ENCODE measurements at regions not wholly inside any gene's neighbourhood (a gene's known extent, or its start where the extent isn't known, plus 50 kb on each side); places are given as distances from the start of the nearest gene placed in this dataset.

- no peak overlapping the region for H3K27ac ChIP-seq
- no peak for TF ChIP-seq CTCF (conservative IDR thresholded peaks at IDR 0.05)
These were observed 77.3 kb downstream of the EDN1 start for GRCh38 chr6:12367412-12367811.

- H3K27ac ChIP-seq: no peak overlapping the region
- no peak for TF ChIP-seq ZFX (IDR thresholded peaks at IDR 0.05)
- TF ChIP-seq CTCF (conservative IDR thresholded peaks at IDR 0.05): no peak
These were observed 79.2 kb downstream of the EDN1 start for GRCh38 chr6:12369355-12369754.

- H3K27ac ChIP-seq: no peak overlapping the region
- TF ChIP-seq CTCF (conservative IDR thresholded peaks at IDR 0.05) (no peak), ZFX (IDR thresholded peaks at IDR 0.05) (no peak)
These were observed 79.7 kb downstream of the EDN1 start for GRCh38 chr6:12369781-12370262.

- H3K27ac ChIP-seq: no peak overlapping the region
- TF ChIP-seq ZFX (IDR thresholded peaks at IDR 0.05): no peak
- no peak for TF ChIP-seq CTCF (conservative IDR thresholded peaks at IDR 0.05)
These were observed 81.0 kb downstream of the EDN1 start for GRCh38 chr6:12371151-12371550.

GRCh38 chr6:12371641-12372146 is 81.5 kb downstream of the EDN1 start:
- H3K27ac ChIP-seq: no peak overlapping the region
- no peak for TF ChIP-seq CTCF (conservative IDR thresholded peaks at IDR 0.05)
- no peak for TF ChIP-seq ZFX (IDR thresholded peaks at IDR 0.05)

- no peak overlapping the region for H3K27ac ChIP-seq
- TF ChIP-seq CTCF (conservative IDR thresholded peaks at IDR 0.05) (no peak), ZFX (IDR thresholded peaks at IDR 0.05) (no peak)
These were observed 89.0 kb downstream of the EDN1 start for GRCh38 chr6:12379181-12379580.

- no peak overlapping the region for H3K27ac ChIP-seq
- no peak for TF ChIP-seq ZFX (IDR thresholded peaks at IDR 0.05)
- TF ChIP-seq CTCF (conservative IDR thresholded peaks at IDR 0.05): no peak
These were observed 91.4 kb downstream of the EDN1 start for GRCh38 chr6:12381587-12381986.

All from C4-2B (cell line).